ENCODE measurements at regions not wholly inside any gene's neighbourhood (a gene's known extent, or its start where the extent isn't known, plus 50 kb on each side); places are given as distances from the start of the nearest gene placed in this dataset.
A peak's percentile ranks its signal among the peaks of the same experiment; 100 is the strongest.

DNA sequence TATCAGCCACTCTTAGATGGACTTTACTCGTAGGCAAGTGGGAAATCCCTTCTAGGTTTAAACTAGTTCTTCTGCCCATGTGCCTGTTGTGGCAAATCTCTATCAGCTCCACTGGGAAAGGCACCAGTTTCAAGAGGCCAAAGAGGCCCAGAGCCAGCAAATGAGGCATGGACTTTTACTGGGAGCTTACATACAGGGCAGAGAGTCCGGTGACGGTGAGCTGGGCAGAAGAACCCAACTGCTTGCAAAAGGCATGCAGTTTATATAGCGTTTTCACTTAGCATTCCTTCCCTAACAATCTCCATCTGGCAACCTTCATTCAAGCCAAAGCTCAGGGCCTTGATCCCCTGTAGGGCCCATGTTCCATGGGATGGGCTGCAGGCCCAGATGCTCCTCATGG lies 93.0 kb upstream of the C3orf80 start:
- DNase-seq (ENCODE audit: low read depth in 6 of 9, low spot score in 9 of 9) = no peak
- H3K27me3 ChIP-seq (ENCODE audit: control insufficient read depth in 2 of 2, insufficient read depth in 1 of 2, low read length in 1 of 2) = peaks cover 0 to 2% of the 10 kb centered on the region in 2 donors
- H3K27ac ChIP-seq (ENCODE audit: low read depth in 1 of 2, low read length in 1 of 2) = no peak overlapping the region
- H3K9me3 ChIP-seq (ENCODE audit: control insufficient read depth in 2 of 2, insufficient read depth in 1 of 2, low read length in 1 of 2) = no peaks in the 10 kb centered on the region
- WGBS = 96% methylated on average over 4 of the region's 4 CpGs
- H3K4me1 ChIP-seq (ENCODE audit: control insufficient read depth in 2 of 2, insufficient read depth in 2 of 2, low read length in 2 of 2) = peaks cover 17 to 29% of the 10 kb centered on the region in 2 donors
- no peaks in the 10 kb centered on the region for H3K36me3 ChIP-seq (ENCODE audit: control insufficient read depth in 2 of 2, insufficient read depth in 2 of 2, low read length in 1 of 2)
- H3K4me3 ChIP-seq (ENCODE audit: low read length in 2 of 2) = no peak overlapping the region

DNA sequence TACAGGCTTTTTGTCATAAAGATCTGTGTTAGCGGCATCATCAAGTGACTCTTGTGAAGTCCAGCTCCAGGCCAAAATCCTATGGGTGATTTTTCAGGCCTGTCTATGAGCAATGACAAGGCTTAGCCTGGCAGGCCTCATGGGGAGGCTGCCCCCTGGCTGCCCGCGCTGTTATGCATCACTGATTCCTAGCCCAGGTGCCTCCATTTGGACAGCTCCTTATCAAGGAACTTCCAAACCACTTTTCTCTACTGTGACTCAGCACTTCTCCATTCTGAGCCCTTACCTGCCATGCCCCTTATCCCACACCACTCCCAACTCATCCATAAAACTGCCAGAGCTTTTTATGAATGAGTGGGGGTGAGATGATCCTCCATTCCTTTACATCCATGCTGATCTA lies 91.5 kb upstream of the C3orf80 start:
- no peaks in the 10 kb centered on the region for H3K27me3 ChIP-seq (ENCODE audit: control insufficient read depth in 2 of 2, insufficient read depth in 1 of 2, low read length in 1 of 2)
- H3K4me3 ChIP-seq (ENCODE audit: low read length in 2 of 2) = no peak overlapping the region
- H3K36me3 ChIP-seq (ENCODE audit: control insufficient read depth in 2 of 2, insufficient read depth in 2 of 2, low read length in 1 of 2) = no peaks in the 10 kb centered on the region
- H3K27ac ChIP-seq (ENCODE audit: low read depth in 1 of 2, low read length in 1 of 2) = no peak overlapping the region
- H3K9me3 ChIP-seq (ENCODE audit: control insufficient read depth in 2 of 2, insufficient read depth in 1 of 2, low read length in 1 of 2) = no peaks in the 10 kb centered on the region
- DNase-seq (ENCODE audit: low read depth in 6 of 9, low spot score in 9 of 9) = no peak
- 83% methylated on average over 3 of the region's 3 CpGs for WGBS
- peaks cover 18 to 33% of the 10 kb centered on the region in 2 donors for H3K4me1 ChIP-seq (ENCODE audit: control insufficient read depth in 2 of 2, insufficient read depth in 2 of 2, low read length in 2 of 2)

GRCh38 chr3:160134454-160134853 lies 90.8 kb upstream of the C3orf80 start:
- peaks cover 18 to 33% of the 10 kb centered on the region in 2 donors for H3K4me1 ChIP-seq (ENCODE audit: control insufficient read depth in 2 of 2, insufficient read depth in 2 of 2, low read length in 2 of 2)
- H3K36me3 ChIP-seq (ENCODE audit: control insufficient read depth in 2 of 2, insufficient read depth in 2 of 2, low read length in 1 of 2) = no peaks in the 10 kb centered on the region
- H3K27ac ChIP-seq (ENCODE audit: low read depth in 1 of 2, low read length in 1 of 2) = no peak overlapping the region
- H3K9me3 ChIP-seq (ENCODE audit: control insufficient read depth in 2 of 2, insufficient read depth in 1 of 2, low read length in 1 of 2) = no peaks in the 10 kb centered on the region
- no peak overlapping the region for H3K4me3 ChIP-seq (ENCODE audit: low read length in 2 of 2)
- 93% methylated on average over 4 of the region's 4 CpGs for WGBS
- H3K27me3 ChIP-seq (ENCODE audit: control insufficient read depth in 2 of 2, insufficient read depth in 1 of 2, low read length in 1 of 2) = no peaks in the 10 kb centered on the region
- DNase-seq (ENCODE audit: low read depth in 6 of 9, low spot score in 9 of 9) = no peak

GRCh38 chr3:160134964-160135363 lies 90.3 kb upstream of the C3orf80 start:
- Histone ChIP-seq H3K36me3 (ENCODE audit: control insufficient read depth in 2 of 2, insufficient read depth in 2 of 2, low read length in 1 of 2) (no peaks in the 10 kb centered on the region), H3K27ac (ENCODE audit: low read depth in 1 of 2, low read length in 1 of 2) (no peak overlapping the region), H3K27me3 (ENCODE audit: control insufficient read depth in 2 of 2, insufficient read depth in 1 of 2, low read length in 1 of 2) (no peaks in the 10 kb centered on the region), H3K4me1 (ENCODE audit: control insufficient read depth in 2 of 2, insufficient read depth in 2 of 2, low read length in 2 of 2) (peaks cover 18 to 33% of the 10 kb centered on the region in 2 donors), H3K4me3 (ENCODE audit: low read length in 2 of 2) (no peak overlapping the region), H3K9me3 (ENCODE audit: control insufficient read depth in 2 of 2, insufficient read depth in 1 of 2, low read length in 1 of 2) (no peaks in the 10 kb centered on the region)
- WGBS = 68% methylated on average over 2 of the region's 2 CpGs
- DNase-seq (ENCODE audit: low read depth in 6 of 9, low spot score in 9 of 9) = no peak

DNA sequence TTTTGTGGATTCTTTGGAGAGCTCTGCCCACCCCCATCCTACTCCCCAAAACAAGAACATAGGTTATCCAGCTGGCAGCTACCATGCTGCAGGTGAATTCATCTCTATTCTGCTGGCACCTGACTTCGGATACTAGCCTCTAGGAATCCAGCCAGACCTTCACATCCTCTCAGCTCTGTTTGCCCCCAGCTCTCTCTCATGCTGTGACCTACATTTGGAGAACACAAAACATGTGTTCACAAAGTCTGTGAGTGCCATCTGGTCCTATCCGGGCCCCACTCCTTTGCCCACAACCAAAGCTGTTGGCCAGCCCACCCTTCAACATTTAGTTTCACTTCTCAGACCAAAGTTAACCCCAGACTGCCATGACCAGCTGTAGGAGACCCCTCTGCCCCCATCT lies 89.4 kb upstream of the C3orf80 start:
- Histone ChIP-seq H3K27me3 (ENCODE audit: control insufficient read depth in 2 of 2, insufficient read depth in 1 of 2, low read length in 1 of 2) (no peaks in the 10 kb centered on the region), H3K4me3 (ENCODE audit: low read length in 2 of 2) (no peak overlapping the region), H3K27ac (ENCODE audit: low read depth in 1 of 2, low read length in 1 of 2) (peak overlapping the region in 1 of 2 donors; percentile 89), H3K36me3 (ENCODE audit: control insufficient read depth in 2 of 2, insufficient read depth in 2 of 2, low read length in 1 of 2) (no peaks in the 10 kb centered on the region), H3K4me1 (ENCODE audit: control insufficient read depth in 2 of 2, insufficient read depth in 2 of 2, low read length in 2 of 2) (peaks cover 18 to 33% of the 10 kb centered on the region in 2 donors), H3K9me3 (ENCODE audit: control insufficient read depth in 2 of 2, insufficient read depth in 1 of 2, low read length in 1 of 2) (no peaks in the 10 kb centered on the region)
- WGBS = 17% methylated on average over 2 of the region's 2 CpGs
- peak; percentile 42 to 85 (median 58) for DNase-seq (ENCODE audit: low read depth in 6 of 9, low spot score in 9 of 9)

- Histone ChIP-seq H3K27ac (ENCODE audit: low read depth in 1 of 2, low read length in 1 of 2) (peak overlapping the region; percentile 25 to 89), H3K27me3 (ENCODE audit: control insufficient read depth in 2 of 2, insufficient read depth in 1 of 2, low read length in 1 of 2) (no peaks in the 10 kb centered on the region), H3K9me3 (ENCODE audit: control insufficient read depth in 2 of 2, insufficient read depth in 1 of 2, low read length in 1 of 2) (no peaks in the 10 kb centered on the region), H3K4me3 (ENCODE audit: low read length in 2 of 2) (no peak overlapping the region), H3K4me1 (ENCODE audit: control insufficient read depth in 2 of 2, insufficient read depth in 2 of 2, low read length in 2 of 2) (peaks cover 18 to 33% of the 10 kb centered on the region in 2 donors), H3K36me3 (ENCODE audit: control insufficient read depth in 2 of 2, insufficient read depth in 2 of 2, low read length in 1 of 2) (no peaks in the 10 kb centered on the region)
- peak in 6 of 9 donors; percentile 14 to 66 (median 32) for DNase-seq (ENCODE audit: low read depth in 6 of 9, low spot score in 9 of 9)
- whole genome bisulfite sequencing = 85% methylated on average over 4 of the region's 4 CpGs
These were observed 88.8 kb upstream of the C3orf80 start for GRCh38 chr3:160136421-160136820.

DNA sequence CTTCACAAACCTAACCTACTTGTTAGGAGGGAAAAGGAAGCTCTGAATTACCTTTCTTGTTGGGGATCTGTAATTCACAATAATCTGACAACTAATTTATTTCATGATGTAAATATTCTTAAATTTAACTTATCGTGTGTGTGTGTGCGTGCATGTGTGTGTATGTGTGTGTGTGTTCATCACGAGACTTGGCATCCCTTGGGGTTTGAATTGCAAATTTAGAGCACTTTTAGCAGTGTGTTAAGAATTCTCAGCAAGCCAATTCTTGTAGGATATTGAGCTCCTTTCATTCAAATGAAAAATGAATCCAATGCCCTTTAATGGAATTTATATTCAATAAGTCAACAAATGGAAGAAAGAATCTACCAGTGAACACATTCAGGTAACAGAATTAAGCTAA lies 85.9 kb upstream of the C3orf80 start:
- Histone ChIP-seq H3K27ac (ENCODE audit: low read depth in 1 of 2, low read length in 1 of 2) (no peak overlapping the region), H3K36me3 (ENCODE audit: control insufficient read depth in 2 of 2, insufficient read depth in 2 of 2, low read length in 1 of 2) (no peaks in the 10 kb centered on the region), H3K4me1 (ENCODE audit: control insufficient read depth in 2 of 2, insufficient read depth in 2 of 2, low read length in 2 of 2) (peaks cover 18 to 33% of the 10 kb centered on the region in 2 donors), H3K4me3 (ENCODE audit: low read length in 2 of 2) (no peak overlapping the region), H3K9me3 (ENCODE audit: control insufficient read depth in 2 of 2, insufficient read depth in 1 of 2, low read length in 1 of 2) (no peaks in the 10 kb centered on the region), H3K27me3 (ENCODE audit: control insufficient read depth in 2 of 2, insufficient read depth in 1 of 2, low read length in 1 of 2) (no peaks in the 10 kb centered on the region)
- no peak for DNase-seq (ENCODE audit: low read depth in 6 of 9, low spot score in 9 of 9)
- WGBS = 95% methylated on average over 3 of the region's 3 CpGs

- Histone ChIP-seq H3K27ac (ENCODE audit: low read depth in 1 of 2, low read length in 1 of 2) (no peak overlapping the region), H3K4me1 (ENCODE audit: control insufficient read depth in 2 of 2, insufficient read depth in 2 of 2, low read length in 2 of 2) (peaks cover 11 to 19% of the 10 kb centered on the region in 2 donors), H3K4me3 (ENCODE audit: low read length in 2 of 2) (no peak overlapping the region), H3K27me3 (ENCODE audit: control insufficient read depth in 2 of 2, insufficient read depth in 1 of 2, low read length in 1 of 2) (no peaks in the 10 kb centered on the region), H3K36me3 (ENCODE audit: control insufficient read depth in 2 of 2, insufficient read depth in 2 of 2, low read length in 1 of 2) (no peaks in the 10 kb centered on the region), H3K9me3 (ENCODE audit: control insufficient read depth in 2 of 2, insufficient read depth in 1 of 2, low read length in 1 of 2) (no peaks in the 10 kb centered on the region)
- whole genome bisulfite sequencing = 99% methylated on average over 2 of the region's 2 CpGs
- DNase-seq (ENCODE audit: low read depth in 6 of 9, low spot score in 9 of 9) = no peak
These were observed 84.5 kb upstream of the C3orf80 start for GRCh38 chr3:160140756-160141155.

DNA sequence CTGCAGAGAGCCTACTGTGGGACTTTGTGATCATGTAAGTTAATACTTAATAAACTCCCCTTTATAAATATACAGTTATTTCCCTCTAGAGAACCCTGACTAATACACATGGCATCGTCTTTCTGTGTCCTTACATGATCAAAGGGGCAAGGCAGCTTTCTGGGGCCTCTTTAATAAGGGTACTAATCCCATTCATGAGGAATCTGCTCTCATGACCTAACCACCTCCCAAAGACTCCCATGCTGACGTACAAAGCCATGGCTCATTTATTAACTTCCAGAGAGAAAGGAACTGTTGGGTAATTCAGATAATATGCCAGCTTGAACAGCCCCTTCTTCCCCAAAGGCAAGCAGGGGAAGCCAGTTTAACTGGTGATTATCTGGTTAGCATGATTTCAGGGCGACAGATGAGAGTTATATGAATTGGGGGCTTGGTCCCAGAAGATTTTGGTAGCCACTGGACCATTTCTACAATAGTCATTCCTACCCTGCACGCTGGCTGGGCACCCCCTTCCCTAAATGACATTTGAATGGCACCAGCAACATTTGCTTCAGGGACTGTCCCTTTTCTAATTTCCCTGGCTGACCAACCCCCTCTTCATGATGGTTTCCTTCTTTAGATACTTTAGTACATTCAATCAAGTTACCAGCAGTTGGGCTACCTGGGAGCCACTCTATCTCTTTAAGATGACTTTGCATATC lies 83.6 kb upstream of the C3orf80 start:
- Histone ChIP-seq H3K4me3 (ENCODE audit: low read length in 2 of 2) (no peak overlapping the region), H3K4me1 (ENCODE audit: control insufficient read depth in 2 of 2, insufficient read depth in 2 of 2, low read length in 2 of 2) (peaks cover 7 to 10% of the 10 kb centered on the region in 2 donors), H3K9me3 (ENCODE audit: control insufficient read depth in 2 of 2, insufficient read depth in 1 of 2, low read length in 1 of 2) (no peaks in the 10 kb centered on the region), H3K36me3 (ENCODE audit: control insufficient read depth in 2 of 2, insufficient read depth in 2 of 2, low read length in 1 of 2) (no peaks in the 10 kb centered on the region), H3K27me3 (ENCODE audit: control insufficient read depth in 2 of 2, insufficient read depth in 1 of 2, low read length in 1 of 2) (no peaks in the 10 kb centered on the region), H3K27ac (ENCODE audit: low read depth in 1 of 2, low read length in 1 of 2) (no peak overlapping the region)
- 93% methylated on average over 4 of the region's 4 CpGs for WGBS
- DNase-seq (ENCODE audit: low read depth in 6 of 9, low spot score in 9 of 9) = no peak
